Colonic mucosa (tissue), 4 donors: ENCODE measurements at regions not wholly inside any gene's neighbourhood (a gene's known extent, or its start where the extent isn't known, plus 50 kb on each side); places are given as distances from the start of the nearest gene placed in this dataset.
"Not testable (repeated sequence)": the region's sequence is repeated elsewhere in the genome, so short reads cannot be mapped to it uniquely, and the experiment has no call there.

Source experiments
- DNase-seq: peaks from one replicate; pipeline ENCODE4 v3.0.0-alpha.2; 2020
- H3K27ac ChIP-seq: fragments of 200-600 bp; one replicate; pipeline ENCODE4 v1.8.0; 2021
- H3K27me3 ChIP-seq: fragments of 200-600 bp; one replicate; pipeline ENCODE4 v1.8.0; 2021
- H3K36me3 ChIP-seq: fragments of 200-600 bp; one replicate; pipeline ENCODE4 v1.8.0; 2021
- H3K4me1 ChIP-seq: fragments of 200-600 bp; one replicate; pipeline ENCODE4 v1.8.0; 2021; ENCODE audit warnings: mild to moderate bottlenecking
- H3K4me3 ChIP-seq: fragments of 200-600 bp; one replicate; pipeline ENCODE4 v1.8.0; 2021
- H3K9ac ChIP-seq, 2 donors: one replicate each; pipeline ENCODE4 v1.7.0; 2013; ENCODE audit warnings: control low read depth in 2 of 2, low read depth in 2 of 2, low read length in 2 of 2
- H3K9me3 ChIP-seq: fragments of 200-600 bp; one replicate; pipeline ENCODE4 v1.8.0; 2021
- intact Hi-C: fragments of 100-400 bp; cut with DNase I; formaldehyde crosslinking; loops from one replicate; pipeline ENCODE4 v1.14.1; 2022
- TF ChIP-seq, protein P1 (sequence below): fragments of 200-600 bp; IDR thresholded peaks from one replicate; pipeline ENCODE4 v1.8.0; 2022; ENCODE audit warnings: antibody characterized with exemption, mild to moderate bottlenecking
- donor health status: healthy.
- donor health status: DM: no; HTN: no; CAD: no.
- donor health status: DM: no; HTN: no; CAD: no.

DNA sequence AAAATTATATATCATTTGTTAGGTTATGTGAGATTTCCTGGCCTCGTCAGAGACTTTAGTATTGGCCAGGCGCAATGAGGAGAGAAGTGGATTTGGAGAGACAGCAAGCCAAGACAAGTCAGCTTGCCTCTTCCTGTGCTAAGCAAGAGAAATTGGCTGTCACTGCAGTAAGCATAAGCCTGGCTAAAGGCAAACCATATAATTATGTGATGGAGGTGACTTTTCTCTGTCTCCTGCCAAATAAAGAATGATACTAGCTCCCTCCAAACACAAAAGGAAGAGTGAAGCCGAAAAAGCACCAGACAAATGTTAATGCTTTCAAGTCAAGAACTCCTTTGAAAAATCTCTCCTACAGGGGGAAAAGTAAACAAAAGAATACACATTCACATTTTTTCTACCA is 2246.0 kb downstream of the ARAP2 start:
- H3K36me3 ChIP-seq: no peaks in the 10 kb centered on the region
- H3K27me3 ChIP-seq: no peaks in the 10 kb centered on the region
- H3K9me3 ChIP-seq: no peaks in the 10 kb centered on the region
- no peak overlapping the region for H3K9ac ChIP-seq
- intact Hi-C loops: no loop called here
- no peaks in the 10 kb centered on the region for H3K4me1 ChIP-seq
- TF ChIP-seq, protein P1, sequence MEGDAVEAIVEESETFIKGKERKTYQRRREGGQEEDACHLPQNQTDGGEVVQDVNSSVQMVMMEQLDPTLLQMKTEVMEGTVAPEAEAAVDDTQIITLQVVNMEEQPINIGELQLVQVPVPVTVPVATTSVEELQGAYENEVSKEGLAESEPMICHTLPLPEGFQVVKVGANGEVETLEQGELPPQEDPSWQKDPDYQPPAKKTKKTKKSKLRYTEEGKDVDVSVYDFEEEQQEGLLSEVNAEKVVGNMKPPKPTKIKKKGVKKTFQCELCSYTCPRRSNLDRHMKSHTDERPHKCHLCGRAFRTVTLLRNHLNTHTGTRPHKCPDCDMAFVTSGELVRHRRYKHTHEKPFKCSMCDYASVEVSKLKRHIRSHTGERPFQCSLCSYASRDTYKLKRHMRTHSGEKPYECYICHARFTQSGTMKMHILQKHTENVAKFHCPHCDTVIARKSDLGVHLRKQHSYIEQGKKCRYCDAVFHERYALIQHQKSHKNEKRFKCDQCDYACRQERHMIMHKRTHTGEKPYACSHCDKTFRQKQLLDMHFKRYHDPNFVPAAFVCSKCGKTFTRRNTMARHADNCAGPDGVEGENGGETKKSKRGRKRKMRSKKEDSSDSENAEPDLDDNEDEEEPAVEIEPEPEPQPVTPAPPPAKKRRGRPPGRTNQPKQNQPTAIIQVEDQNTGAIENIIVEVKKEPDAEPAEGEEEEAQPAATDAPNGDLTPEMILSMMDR: no peak
- no peak for DNase-seq
- no peak overlapping the region for H3K27ac ChIP-seq
- H3K4me3 ChIP-seq: no peak overlapping the region

DNA sequence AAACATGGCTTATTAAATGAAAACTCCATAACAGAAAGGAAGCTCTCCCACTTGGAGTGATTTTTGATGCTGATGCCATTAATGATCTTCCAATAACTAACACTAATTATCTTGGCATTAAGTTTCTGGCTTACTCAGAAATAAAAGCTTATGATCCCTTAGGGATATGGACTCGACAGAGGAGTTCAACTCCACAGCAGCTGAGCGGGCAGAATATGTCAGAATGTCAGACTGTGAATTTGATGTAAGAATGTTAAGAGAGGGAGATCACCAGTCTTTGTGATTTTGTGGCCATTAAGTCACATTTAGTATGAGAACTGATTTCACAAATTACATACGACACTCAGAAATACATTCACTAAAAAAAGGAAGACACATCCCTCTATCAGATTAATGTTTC is 2244.0 kb downstream of the ARAP2 start:
- H3K4me3 ChIP-seq: no peak overlapping the region
- H3K27me3 ChIP-seq: no peaks in the 10 kb centered on the region
- no peaks in the 10 kb centered on the region for H3K36me3 ChIP-seq
- intact Hi-C loops: no loop called here
- TF ChIP-seq, protein P1: no peak
- no peaks in the 10 kb centered on the region for H3K9me3 ChIP-seq
- no peak overlapping the region for H3K27ac ChIP-seq
- H3K4me1 ChIP-seq: no peaks in the 10 kb centered on the region
- no peak overlapping the region for H3K9ac ChIP-seq
- no peak for DNase-seq

DNA sequence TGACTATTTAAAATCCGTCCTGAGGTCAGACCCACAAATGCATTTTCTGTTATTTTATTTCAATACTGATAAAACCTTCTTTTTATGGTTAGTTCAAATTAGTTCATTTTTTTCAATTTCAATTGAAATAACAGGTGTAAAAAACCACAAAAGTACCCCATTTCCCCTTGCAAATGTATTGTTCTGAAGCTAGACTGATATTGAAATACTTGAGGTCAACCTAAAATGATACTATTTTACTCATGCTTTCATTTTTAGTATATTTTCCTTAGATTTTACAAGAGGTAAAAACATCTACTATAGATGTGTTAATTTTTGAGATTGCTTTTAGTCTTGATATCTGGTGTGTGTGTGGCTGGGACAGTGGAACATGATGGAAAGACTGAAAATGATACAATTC is 2237.8 kb downstream of the ARAP2 start:
- H3K4me1 ChIP-seq, DNase-seq, H3K9ac ChIP-seq, H3K9me3 ChIP-seq, H3K36me3 ChIP-seq, H3K4me3 ChIP-seq, H3K27me3 ChIP-seq, intact Hi-C loops, H3K27ac ChIP-seq: not testable (repeated sequence)

DNA sequence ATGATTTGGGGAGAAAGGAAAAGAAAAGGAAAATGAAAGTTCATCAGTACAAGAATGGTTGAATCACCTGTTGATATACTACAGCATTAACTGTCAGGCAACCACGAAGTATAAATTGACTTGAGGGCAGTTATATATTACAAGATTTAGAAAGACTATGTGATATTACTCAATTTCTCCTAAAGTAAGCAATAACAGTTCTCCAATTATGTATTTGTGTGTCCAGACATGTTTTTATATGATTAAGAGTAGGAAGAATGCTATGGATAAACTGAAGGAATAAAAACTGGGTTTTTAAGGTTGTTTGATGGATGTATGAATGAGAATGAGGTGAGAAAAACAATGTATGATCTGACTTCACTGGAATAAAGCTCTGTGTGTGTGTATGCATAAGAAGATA is 2234.4 kb downstream of the ARAP2 start:
- Histone ChIP-seq H3K36me3 (no peaks in the 10 kb centered on the region), H3K27me3 (no peaks in the 10 kb centered on the region), H3K4me3 (no peak overlapping the region), H3K9ac (no peak overlapping the region), H3K27ac (no peak overlapping the region), H3K9me3 (no peaks in the 10 kb centered on the region), H3K4me1 (no peaks in the 10 kb centered on the region)
- TF ChIP-seq, protein P1: no peak
- DNase-seq: no peak
- intact Hi-C loops: no loop called here

DNA sequence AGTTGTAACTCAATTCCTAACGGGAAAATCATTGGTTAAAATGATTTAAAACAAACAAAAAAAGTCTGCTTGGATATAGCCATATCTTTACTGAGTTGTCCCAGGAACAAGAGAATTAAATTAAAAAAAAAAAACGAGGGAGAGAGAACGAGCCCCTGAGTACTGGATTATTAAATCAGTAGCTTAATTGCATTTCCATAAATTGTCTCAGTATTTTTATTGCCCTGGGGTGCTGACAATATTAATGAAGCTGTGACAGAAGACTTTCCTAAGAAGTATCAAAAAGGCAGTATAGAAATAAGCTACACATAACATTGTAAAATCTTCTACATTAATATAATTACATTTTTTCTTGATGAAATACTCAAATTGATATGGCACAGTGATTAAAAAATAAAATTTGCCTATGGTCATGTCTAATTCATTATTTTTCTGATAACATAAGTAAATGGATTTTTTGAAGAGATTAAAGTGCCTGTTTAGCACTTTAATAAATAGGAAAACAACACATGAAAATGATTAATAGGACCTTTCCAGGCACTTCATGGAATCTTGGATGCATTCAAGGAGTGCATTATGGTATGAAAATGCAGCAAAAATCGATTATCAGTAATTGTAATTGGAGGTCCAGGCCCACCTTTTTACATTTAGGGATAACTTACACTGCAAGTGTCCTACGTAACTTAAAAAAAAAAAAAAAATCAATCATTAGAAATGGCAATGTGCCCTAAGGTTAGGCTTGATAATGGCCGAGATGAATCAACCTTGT is 2233.4 kb downstream of the ARAP2 start:
- no peaks in the 10 kb centered on the region for H3K4me1 ChIP-seq
- DNase-seq: no peak
- H3K9me3 ChIP-seq: no peaks in the 10 kb centered on the region
- intact Hi-C loops: no loop called here
- H3K4me3 ChIP-seq: no peak overlapping the region
- no peak overlapping the region for H3K27ac ChIP-seq
- H3K27me3 ChIP-seq: no peaks in the 10 kb centered on the region
- TF ChIP-seq, protein P1: no peak
- no peak overlapping the region for H3K9ac ChIP-seq
- no peaks in the 10 kb centered on the region for H3K36me3 ChIP-seq

DNA sequence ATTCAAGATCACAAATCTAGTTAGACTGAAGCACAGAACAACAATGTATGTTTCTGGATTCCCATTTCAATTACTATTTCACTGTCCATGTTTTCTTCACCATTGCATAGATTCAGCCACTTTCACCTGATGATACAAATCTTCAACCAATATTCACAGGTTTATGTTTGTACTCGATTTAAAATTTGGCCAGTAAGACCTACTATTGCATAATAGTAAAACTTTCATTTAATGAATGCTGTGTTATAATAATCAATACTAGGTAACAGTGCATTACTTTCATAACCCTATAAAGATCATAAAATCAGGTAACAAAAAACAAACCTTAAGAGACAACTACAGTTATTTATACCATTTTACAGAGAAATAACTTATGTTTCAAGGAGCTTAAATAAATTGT is 2209.1 kb downstream of the ARAP2 start:
- Histone ChIP-seq H3K9ac (no peak overlapping the region), H3K4me1 (no peaks in the 10 kb centered on the region), H3K4me3 (no peak overlapping the region), H3K36me3 (no peaks in the 10 kb centered on the region), H3K9me3 (no peaks in the 10 kb centered on the region), H3K27me3 (no peaks in the 10 kb centered on the region), H3K27ac (no peak overlapping the region)
- no peak for DNase-seq
- intact Hi-C loops: no loop called here
- TF ChIP-seq, protein P1: no peak
